Smooth muscle cell (in vitro differentiated cells): ENCODE measurements at regions not wholly inside any gene's neighbourhood (a gene's known extent, or its start where the extent isn't known, plus 50 kb on each side); places are given as distances from the start of the nearest gene placed in this dataset.

Experiments used
- DNase-seq: peaks from one replicate; lab custom pipeline; 2025; ENCODE audit not compliant: unreplicated experiment; lab: John Stamatoyannopoulos, UW
- H2AFZ ChIP-seq: fragments of 200-600 bp; sonication (generic); 2 replicates; pipeline ENCODE4 v1.6.0; 2016; ENCODE audit warnings: antibody characterized with exemption, low read depth, mild to moderate bottlenecking
- H3F3A ChIP-seq: fragments of 200-600 bp; sonication (generic); 2 replicates; pipeline ENCODE4 v1.6.0; 2017; ENCODE audit warnings: antibody characterized with exemption, low read depth
- H3K27ac ChIP-seq: fragments of 200-600 bp; sonication (generic); 2 replicates; pipeline ENCODE4 v1.5.1; 2016; ENCODE audit warnings: low read depth, mild to moderate bottlenecking
- H3K27me3 ChIP-seq: fragments of 200-600 bp; sonication (generic); 2 replicates; pipeline ENCODE4 v1.6.1; 2016; ENCODE audit warnings: low read depth, mild to moderate bottlenecking
- H3K36me3 ChIP-seq: fragments of 200-600 bp; sonication (generic); 2 replicates; pipeline ENCODE4 v1.5.1; 2016; ENCODE audit warnings: low read depth
- H3K4me1 ChIP-seq: fragments of 200-600 bp; sonication (generic); 2 replicates; pipeline ENCODE4 v1.5.1; 2016; ENCODE audit warnings: low read depth
- H3K4me2 ChIP-seq: fragments of 200-600 bp; sonication (generic); 2 replicates; pipeline ENCODE4 v1.6.0; 2016; ENCODE audit warnings: mild to moderate bottlenecking
- H3K4me3 ChIP-seq: fragments of 200-600 bp; sonication (generic); 2 replicates; pipeline ENCODE4 v1.5.1; 2016; ENCODE audit warnings: mild to moderate bottlenecking
- H3K79me2 ChIP-seq: fragments of 200-600 bp; sonication (generic); 2 replicates; pipeline ENCODE4 v1.6.0; 2016; ENCODE audit warnings: low read depth, mild to moderate bottlenecking
- H3K9ac ChIP-seq: fragments of 200-600 bp; sonication (generic); 2 replicates; pipeline ENCODE4 v1.6.0; 2016; ENCODE audit warnings: low read depth
- H3K9me3 ChIP-seq: fragments of 200-600 bp; sonication (generic); replicated peaks from 2 replicates; pipeline ENCODE4 v1.5.1; 2016; ENCODE audit warnings: low read depth
- H4K20me1 ChIP-seq: fragments of 200-600 bp; sonication (generic); 2 replicates; pipeline ENCODE4 v1.6.0; 2016; ENCODE audit warnings: low read depth
- WGBS: methylation state at CpG from one replicate; pipeline ENCODE4 v1.1.7; 2016; ENCODE audit warnings: low lambda C conversion rate; 5-methylcytosine and 5-hydroxymethylcytosine counted together
- TF ChIP-seq, protein P1 (sequence below): fragments of 200-600 bp; sonication (generic); IDR thresholded peaks from 2 replicates; pipeline ENCODE4 v1.5.1; 2017; ENCODE audit warnings: borderline replicate concordance, mild to moderate bottlenecking, antibody characterized with exemption; ENCODE audit not compliant: insufficient read depth, poor library complexity, severe bottlenecking

DNA sequence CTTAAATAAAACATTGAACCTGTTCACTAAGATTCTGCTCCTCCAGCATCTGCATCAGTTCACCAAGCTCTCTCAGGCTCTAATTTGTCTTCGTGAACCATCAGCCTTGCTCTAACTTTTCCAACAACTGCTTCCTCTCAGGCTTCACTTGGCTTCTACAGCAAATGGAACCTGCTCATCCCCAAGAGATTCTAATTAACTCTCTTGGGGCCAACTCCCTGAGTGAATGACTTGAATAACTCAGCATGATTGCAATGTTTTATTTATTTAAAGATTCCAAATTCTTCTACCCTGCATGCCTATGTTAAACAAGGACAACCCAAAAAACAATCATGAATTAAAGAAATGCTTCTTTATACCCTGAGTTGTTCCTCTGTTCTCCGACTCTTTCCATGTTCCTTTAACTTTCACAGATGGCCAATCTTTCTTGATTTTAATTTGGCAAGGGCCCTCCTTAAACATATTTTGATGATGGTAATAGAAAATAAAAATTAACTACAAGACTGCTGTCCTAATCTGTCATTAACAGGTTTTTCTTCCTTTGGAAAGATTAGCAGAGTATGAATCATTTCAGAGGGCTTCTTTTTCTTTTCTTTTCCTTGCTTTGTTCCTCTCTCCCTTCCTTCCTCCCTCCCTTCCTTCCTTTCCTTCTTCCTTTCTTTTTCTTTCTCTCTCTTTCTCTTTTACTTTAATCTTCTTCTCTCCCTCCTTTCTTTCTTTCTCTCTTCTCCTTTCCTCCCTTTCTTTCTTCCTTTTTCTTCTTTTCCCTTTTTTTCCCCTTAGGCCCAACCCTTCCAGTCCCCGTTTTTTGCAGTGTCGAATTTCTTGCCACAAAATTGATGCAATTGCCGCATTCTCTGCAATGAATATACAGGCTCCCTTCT is 195.0 kb upstream of the RHOBTB1 start:
- Histone ChIP-seq H3K36me3 (no peaks in the 10 kb centered on the region), H3K4me2 (no peak overlapping the region), H3K27ac (no peak overlapping the region), H3K4me3 (no peak overlapping the region), H3K9ac (no peak overlapping the region), H3K79me2 (no peaks in the 10 kb centered on the region), H2AFZ (peak overlapping the region; percentile 52), H3K9me3 (no peaks in the 10 kb centered on the region), H3K27me3 (no peaks in the 10 kb centered on the region), H4K20me1 (no peaks in the 10 kb centered on the region), H3K4me1 (no peaks in the 10 kb centered on the region), H3F3A (no peaks in the 10 kb centered on the region)
- WGBS: 91% methylated on average over 5 of the region's 5 CpGs
- TF ChIP-seq, protein P1, sequence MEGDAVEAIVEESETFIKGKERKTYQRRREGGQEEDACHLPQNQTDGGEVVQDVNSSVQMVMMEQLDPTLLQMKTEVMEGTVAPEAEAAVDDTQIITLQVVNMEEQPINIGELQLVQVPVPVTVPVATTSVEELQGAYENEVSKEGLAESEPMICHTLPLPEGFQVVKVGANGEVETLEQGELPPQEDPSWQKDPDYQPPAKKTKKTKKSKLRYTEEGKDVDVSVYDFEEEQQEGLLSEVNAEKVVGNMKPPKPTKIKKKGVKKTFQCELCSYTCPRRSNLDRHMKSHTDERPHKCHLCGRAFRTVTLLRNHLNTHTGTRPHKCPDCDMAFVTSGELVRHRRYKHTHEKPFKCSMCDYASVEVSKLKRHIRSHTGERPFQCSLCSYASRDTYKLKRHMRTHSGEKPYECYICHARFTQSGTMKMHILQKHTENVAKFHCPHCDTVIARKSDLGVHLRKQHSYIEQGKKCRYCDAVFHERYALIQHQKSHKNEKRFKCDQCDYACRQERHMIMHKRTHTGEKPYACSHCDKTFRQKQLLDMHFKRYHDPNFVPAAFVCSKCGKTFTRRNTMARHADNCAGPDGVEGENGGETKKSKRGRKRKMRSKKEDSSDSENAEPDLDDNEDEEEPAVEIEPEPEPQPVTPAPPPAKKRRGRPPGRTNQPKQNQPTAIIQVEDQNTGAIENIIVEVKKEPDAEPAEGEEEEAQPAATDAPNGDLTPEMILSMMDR: no peak
- DNase-seq: no peak

DNA sequence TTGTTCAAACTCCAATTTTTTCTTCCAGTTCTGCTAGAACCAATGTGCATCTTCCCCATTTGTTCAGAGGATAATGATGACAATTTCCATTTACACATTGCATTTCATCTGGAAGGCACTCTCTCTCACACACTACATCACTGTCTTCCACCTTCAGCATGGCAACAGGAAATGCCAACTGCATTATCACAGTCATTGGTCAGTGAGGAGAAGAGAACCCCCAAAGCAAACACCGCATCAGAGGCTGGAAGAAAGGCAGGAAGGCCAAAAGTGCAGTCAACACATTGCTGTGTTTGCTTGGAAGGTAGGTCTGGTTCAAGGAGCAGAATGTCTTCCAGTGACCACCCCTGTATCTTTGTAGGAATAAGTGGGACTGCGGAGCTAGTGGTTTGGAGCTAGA is 192.2 kb upstream of the RHOBTB1 start:
- H3K27me3 ChIP-seq: no peaks in the 10 kb centered on the region
- DNase-seq: no peak
- H3K36me3 ChIP-seq: no peaks in the 10 kb centered on the region
- peak overlapping the region; percentile 29 for H2AFZ ChIP-seq
- no peak overlapping the region for H3K4me2 ChIP-seq
- WGBS: 90% methylated on average over 2 of the region's 2 CpGs
- H3K9ac ChIP-seq: no peak overlapping the region
- no peaks in the 10 kb centered on the region for H3F3A ChIP-seq
- H4K20me1 ChIP-seq: no peaks in the 10 kb centered on the region
- H3K9me3 ChIP-seq: no peaks in the 10 kb centered on the region
- TF ChIP-seq, protein P1: no peak
- no peaks in the 10 kb centered on the region for H3K79me2 ChIP-seq
- no peak overlapping the region for H3K4me3 ChIP-seq
- no peak overlapping the region for H3K27ac ChIP-seq
- no peaks in the 10 kb centered on the region for H3K4me1 ChIP-seq

DNA sequence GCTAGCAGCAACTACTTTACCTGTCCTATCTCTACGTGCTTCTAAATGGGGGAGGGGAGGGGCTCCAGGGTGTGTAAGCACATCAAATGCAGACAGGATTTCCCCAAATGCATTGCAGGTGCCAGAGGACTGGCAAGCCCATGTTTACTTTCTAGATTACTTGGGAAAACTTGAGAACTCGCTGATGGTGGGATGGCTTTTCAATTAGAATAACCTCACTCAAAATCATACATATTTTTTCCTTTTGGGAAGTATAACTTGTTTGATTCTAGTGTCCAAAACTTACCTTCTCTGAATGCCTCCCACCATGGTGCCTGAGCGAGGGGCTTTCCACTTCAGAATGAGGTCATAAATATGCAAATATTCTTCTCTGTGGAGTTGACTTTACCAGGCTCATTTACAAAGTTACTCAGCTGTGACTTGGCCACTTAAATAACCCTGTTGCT is 191.3 kb upstream of the RHOBTB1 start:
- H3K79me2 ChIP-seq: no peaks in the 10 kb centered on the region
- no peaks in the 10 kb centered on the region for H3F3A ChIP-seq
- 83% methylated on average over 3 of the region's 3 CpGs for WGBS
- no peak overlapping the region for H3K4me2 ChIP-seq
- peak overlapping the region; percentile 29 for H2AFZ ChIP-seq
- no peaks in the 10 kb centered on the region for H3K27me3 ChIP-seq
- H3K9ac ChIP-seq: no peak overlapping the region
- H4K20me1 ChIP-seq: no peaks in the 10 kb centered on the region
- DNase-seq: no peak
- H3K9me3 ChIP-seq: no peaks in the 10 kb centered on the region
- H3K4me3 ChIP-seq: no peak overlapping the region
- H3K27ac ChIP-seq: no peak overlapping the region
- no peaks in the 10 kb centered on the region for H3K4me1 ChIP-seq
- H3K36me3 ChIP-seq: no peaks in the 10 kb centered on the region
- TF ChIP-seq, protein P1: no peak

DNA sequence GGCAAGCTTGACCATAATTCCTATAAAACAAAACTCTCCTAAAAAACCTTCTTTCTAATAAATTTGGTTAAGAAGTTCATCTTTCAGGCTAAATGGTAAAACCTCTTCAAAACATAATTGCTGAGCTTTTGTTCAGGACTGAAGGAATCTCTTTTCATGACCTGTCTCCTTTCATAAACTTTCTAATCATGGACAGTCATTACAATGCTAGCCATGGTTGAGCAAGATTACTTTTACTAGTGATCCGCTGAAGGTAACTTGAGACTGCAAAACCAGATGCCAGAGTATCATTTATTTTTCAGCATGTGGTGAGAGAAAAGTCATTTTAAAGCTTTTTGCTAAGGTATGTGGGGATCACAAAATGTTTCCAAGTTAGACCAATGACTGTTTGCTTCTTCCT is 186.4 kb upstream of the RHOBTB1 start:
- H3K79me2 ChIP-seq: no peaks in the 10 kb centered on the region
- H3K4me3 ChIP-seq: no peak overlapping the region
- no peak overlapping the region for H3K27ac ChIP-seq
- WGBS: 80% methylated on average over 1 of the region's 1 CpG
- no peak for DNase-seq
- H2AFZ ChIP-seq: no peak overlapping the region
- no peaks in the 10 kb centered on the region for H3K27me3 ChIP-seq
- no peak overlapping the region for H3K9ac ChIP-seq
- no peaks in the 10 kb centered on the region for H3F3A ChIP-seq
- H3K9me3 ChIP-seq: no peaks in the 10 kb centered on the region
- H3K36me3 ChIP-seq: no peaks in the 10 kb centered on the region
- H3K4me1 ChIP-seq: no peaks in the 10 kb centered on the region
- TF ChIP-seq, protein P1: no peak
- H3K4me2 ChIP-seq: no peak overlapping the region
- H4K20me1 ChIP-seq: no peaks in the 10 kb centered on the region
